RCC 7860 (cell line): ENCODE measurements at regions not wholly inside any gene's neighbourhood (a gene's known extent, or its start where the extent isn't known, plus 50 kb on each side); places are given as distances from the start of the nearest gene placed in this dataset.
A peak's percentile ranks its signal among the peaks of the same experiment; 100 is the strongest.

Source experiments
- DNase-seq: peaks from one replicate; pipeline ENCODE4 v3.0.0-alpha.2; 2015; ENCODE audit warnings: low spot score
- FAIRE-seq: peaks from 2 replicates; lab custom pipeline; 2012; peaks lifted over from hg19 to GRCh38; lab: Jason Lieb, UNC

DNA sequence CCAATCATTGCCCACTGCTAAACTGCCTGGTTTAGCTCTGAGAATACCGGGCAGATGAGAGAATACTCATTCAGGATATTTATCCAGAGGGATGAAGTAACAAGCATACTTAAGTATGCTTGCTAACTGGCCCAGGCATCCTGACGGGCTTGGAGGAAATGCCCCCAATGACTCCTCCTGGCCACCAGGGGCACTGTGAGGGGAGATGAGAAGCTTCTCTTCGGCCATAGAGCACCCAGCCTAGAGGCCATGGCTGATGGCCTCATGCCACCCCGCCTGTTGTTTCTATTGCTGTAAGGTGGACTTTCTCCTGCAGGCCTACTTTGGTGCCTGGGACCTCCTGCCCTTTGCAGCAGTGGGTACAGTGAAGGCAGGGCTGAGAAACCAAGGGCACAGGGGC lies 134.5 kb upstream of the FSTL4 start:
- DNase-seq (no peak), FAIRE-seq (no peak)

DNA sequence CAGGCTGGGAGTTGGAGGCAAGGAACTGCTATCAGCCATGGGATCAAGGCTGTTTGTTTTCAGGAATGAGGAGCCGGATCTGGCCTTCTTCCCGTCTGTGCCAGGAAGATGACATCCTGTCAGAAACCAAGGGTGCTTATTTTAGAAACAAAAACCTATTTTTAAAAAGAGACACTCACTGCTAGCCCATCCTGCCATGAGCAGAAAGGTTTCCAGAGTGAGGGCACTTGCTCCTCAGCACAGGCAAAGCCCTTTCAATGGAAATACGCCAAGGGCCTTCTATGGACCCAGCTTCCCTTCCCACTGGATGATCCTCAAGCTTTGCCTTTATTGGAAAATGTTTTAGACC lies 132.6 kb upstream of the FSTL4 start:
- DNase-seq (no peak), FAIRE-seq (no peak)

DNA sequence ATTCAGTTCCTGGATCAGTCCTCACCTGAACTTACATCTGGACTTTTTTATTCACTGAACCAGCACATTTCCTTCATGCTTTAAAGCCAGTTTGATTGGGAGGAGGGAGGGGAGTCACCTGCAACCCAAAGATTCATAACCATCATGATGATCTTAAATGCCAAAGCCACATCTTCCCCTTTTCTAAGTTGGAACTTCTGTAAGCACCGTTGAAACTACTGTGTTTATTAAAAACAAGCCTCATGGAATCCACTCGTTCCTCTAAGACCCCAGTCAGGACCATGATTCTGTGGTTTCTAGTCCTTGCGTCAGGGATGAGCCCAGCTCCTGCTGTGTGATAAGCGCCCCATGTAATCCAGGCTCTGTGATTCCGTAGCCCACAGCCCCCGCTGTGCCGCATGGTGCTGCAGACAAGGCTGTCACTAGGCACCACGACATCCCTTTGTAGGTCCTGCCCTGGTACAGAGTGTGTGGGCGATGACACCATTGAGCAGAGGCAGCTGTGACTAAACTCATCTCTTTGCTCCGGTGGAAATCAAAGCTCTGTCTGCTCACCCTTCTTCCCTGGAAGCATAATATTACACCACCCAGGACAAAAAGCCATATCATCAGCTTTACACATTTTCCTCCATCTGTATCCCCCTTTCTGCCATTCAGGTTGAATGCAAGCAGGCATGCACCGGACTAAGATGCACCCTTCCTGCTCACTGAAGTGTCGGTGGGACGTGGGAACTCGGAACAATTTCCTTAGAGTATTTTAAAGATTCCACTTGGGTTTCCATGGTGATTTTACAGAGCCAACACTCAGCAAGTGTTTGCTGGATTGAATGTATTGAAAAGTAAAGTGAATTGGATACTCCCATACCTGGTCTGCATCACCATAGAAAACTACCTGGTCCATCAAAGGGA lies 132.0 kb upstream of the FSTL4 start:
- DNase-seq (no peak), FAIRE-seq (no peak)

DNA sequence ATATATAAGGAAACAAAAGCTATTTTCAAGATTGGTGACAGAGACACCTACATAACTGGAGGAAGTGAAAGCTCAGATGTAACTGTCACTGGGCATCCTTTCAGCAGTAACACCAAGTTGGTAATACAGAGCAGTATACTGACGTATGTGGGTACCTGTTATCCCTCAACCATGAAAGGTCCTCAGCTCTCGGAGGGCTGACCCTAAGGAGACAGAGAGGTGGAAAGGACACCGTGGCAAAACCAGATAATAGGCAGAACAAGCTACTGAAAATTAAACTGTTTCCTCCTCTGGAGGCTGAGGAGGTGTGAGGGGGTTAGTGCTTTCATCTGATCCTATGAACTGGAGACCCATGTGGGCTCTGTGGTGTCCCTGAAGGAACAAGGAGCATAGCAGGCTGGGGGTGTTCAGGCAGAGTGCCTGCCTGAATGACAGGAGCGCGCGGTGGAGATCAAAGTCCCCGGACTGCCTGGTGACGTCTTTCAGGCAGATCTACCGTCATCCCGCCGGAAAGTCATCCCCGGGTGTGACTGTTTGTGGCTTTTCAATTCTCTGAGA lies 130.2 kb upstream of the FSTL4 start:
- DNase-seq: no peak

DNA sequence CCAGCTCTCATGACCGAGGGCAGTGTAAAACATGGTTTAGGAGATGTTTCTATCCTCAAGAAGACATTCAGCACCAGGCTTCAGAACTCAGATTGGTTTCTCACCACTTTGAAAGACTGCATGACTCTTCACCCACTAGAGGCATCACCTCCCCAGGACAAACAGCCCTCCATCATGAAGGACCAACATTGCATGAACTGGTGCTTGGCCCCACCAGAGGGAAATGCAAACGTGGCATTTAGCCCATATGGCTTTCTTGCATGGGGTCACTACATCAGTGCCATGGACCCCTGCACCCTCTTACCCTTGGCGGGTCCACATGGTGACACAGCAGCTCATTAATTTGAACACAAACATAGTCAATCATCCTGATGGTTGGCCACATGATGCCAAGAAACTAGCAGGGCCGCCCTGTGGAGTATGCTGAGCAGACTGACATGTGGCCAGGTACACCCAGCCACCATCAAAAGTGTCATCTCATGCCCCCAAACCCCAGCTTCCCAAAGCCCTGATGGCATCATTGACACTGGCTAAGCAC lies 129.5 kb upstream of the FSTL4 start:
- DNase-seq (no peak), FAIRE-seq (no peak)

More for the DNA sequence above, 130.2 kb upstream of the FSTL4 start:
- FAIRE-seq: no peak

DNA sequence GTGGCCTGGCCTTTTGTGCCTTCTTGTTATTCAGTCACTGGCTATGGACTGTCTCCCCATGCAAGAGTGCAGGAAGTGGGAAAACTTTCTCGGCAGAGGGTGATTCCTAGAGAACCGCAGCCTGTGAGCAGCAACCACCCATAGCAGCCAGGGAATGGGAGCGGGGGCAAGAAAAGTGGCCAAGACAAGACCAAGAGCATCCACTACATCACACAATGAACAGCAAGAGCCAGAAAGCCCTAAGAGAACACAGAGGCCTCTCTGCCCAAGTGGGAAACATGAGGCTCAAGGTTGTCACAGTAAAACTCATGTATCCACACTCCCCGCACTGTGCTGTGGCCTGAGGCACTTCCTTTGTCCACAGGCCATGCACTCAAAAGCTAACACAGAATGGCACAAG lies 129.1 kb upstream of the FSTL4 start:
- no peak for DNase-seq
- no peak for FAIRE-seq

DNA sequence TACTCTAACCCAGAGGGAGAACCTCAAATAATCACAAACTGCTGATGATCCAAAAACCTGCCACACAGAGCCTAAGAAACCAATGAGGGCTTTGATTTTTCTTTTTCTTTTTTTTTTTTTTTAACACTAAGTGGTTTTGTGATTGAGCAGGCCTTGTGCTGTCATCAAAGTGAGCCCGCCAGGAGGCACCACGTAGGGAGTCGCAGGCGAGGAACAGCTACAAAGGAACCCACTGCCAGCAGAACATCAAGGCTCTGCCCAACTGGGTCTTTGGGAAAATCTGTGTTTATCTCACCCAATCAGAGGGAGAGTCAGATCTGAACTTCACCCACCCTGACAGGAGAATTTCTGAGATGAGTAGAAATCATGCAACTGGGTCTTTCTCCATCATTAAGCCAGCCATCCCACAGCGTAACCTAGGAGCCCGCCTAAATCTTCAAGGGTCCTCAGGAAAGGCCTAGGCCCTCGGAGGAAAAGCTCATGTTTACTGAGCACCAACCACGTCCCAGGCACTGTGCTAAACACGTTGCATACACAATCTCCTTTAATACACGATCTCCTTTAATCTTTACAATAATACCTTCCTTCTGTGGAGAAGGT lies 126.9 kb upstream of the FSTL4 start:
- no peak for FAIRE-seq

DNA sequence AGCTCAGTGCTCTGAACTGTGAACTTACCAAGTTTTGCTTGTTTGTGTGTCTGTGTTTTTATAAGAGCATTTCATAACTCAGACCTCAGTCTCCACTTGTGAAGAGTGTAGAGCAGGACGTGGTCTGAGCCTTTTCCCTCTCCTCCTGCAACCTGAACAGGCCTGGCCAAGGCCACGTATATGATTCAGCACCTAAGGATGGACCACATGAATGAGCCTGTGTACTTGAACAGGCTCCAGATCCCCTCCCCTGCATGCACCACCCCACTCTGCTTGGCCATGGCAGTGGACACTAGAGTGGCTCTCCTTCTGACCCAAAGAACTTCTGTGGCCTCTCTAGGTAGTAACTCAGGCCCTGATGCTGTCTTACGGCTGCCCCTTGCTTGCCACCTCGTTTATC lies 125.9 kb upstream of the FSTL4 start:
- no peak for FAIRE-seq
- DNase-seq: no peak

More for the DNA sequence above, 126.9 kb upstream of the FSTL4 start:
- DNase-seq: no peak

DNA sequence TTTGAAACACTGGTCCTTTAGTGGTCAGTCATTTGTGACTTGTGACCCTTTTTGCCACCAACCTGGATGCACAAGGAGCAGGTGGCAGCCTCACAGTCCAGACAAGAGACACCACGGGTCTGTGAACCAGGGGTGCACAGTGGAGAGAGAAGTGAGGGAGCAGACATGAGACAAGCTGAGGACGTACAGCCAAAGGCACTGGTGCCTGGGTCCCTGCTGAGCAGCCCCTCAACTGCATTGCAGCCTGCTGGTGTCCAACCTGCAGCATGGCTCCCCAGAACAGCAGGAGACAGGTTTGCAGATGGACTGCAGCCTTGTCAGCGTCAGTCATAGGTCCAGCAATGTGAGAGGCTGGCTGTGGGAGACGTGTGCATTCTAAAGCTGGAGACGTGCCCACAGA lies 124.2 kb upstream of the FSTL4 start:
- FAIRE-seq (no peak), DNase-seq (no peak)

DNA sequence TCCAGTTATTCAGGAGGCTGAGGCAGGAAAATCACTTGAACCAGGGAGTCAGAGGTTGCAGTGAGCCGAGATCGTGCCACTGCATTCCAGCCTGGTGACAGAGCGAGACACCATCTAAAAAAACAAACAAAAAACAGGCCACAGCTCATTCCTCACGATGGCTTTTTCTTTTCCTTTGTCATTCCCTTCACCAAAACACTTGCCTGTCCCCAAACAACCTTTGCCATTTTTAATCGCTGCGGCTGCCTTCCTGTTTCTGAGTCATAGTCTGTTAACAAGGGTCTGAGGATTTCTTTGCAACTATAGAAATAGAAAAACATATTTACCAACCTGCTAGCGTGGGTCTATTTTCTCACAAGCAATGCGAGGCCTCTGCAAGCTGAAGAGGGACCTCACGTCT lies 123.0 kb upstream of the FSTL4 start:
- peak; percentile 31 for DNase-seq
- FAIRE-seq: no peak

DNA sequence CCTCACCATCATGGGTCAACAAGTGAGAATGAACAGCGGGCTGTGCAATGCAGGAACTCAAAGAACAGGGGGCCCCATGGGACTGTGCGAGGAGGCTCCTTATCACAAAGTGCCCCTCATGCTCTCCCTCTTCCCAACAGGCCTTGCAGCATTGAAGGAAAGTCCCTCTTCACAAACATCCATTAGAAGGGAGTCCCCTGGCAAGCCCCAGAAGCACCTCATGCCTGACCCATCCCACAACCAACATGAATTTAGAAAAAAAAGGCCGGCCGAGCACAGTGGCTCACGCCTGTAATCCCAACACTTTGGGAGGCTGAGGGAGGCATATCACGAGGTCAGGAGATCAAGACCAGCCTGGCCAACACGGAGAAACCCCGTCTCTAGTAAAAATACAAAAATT lies 122.6 kb upstream of the FSTL4 start:
- FAIRE-seq (no peak), DNase-seq (no peak)

DNA sequence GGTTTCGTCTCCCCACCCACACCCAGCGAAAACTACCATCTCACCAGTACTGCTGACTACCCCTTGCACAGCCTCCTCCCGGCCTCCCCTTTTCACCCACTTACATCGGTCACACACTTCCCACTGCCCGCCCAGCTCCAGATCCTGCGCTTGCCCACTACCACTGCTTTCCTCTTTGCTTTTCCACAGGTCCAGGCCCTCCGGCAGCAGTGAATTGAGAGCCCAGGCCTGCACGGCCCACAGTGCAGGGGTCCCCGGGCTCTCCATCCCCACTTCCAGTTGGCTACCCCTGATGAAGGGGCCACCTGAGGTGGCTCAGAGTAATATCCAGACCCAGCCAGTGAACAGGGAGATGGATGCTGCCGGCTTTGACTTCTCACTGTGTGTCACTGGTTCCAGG lies 120.2 kb upstream of the FSTL4 start:
- no peak for FAIRE-seq
- DNase-seq: no peak

DNA sequence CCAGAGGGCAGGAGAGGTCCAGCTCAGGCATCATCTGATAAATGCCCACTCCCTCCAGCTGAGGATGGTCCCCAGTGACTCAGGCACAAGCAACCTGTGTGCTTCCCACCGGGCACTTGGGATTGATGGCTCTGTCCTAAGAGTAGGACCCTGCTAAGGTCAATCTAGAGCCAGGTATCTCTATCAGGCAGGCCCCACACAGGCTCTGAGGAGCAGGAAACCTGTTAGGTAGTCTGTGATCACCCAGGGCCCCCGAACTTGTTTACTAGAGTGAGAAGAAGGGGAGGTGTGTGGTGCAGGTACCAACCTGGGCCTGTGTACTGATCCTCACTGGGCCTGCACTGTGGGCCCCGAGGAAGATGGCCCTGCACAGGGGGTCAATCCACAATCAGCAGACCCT lies 119.6 kb upstream of the FSTL4 start:
- FAIRE-seq (no peak), DNase-seq (no peak)

DNA sequence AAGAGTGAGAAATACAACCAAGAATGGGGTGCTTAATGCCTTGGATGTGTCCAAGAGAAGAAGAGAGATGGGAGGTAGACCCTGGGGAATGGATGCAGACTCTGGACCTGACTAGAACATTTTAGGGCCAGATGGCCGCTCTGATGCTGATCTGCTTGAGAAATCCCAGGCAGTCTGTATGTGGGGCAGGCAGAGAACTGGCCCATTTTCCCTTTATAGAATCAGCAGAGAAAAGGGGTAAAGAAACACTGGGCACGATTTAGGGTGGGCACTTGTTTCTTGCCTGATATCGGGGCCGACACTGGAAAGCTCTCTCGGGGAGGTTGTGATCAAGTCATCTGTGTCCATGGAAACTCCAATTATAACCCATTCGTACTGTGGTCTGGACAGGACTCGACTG lies 118.5 kb upstream of the FSTL4 start:
- FAIRE-seq: no peak
- no peak for DNase-seq

DNA sequence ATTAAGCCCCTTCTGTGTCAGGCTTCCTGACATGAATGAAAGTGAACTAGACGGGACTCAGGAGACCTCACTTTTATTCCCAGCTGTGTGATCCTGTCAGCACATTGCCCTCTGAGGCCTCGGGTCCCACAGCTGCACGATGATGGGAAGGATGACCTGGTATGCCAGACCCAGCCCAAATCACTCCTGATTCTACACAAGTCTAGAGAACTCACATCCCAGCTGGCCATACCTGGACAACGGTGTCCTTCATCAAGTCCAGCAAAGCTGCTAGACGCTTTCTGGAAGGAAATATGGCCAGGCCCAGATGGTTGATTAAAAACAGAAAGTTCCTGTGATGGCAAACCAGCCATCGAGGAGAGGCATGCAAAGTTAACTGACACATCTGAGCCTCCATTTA lies 118.0 kb upstream of the FSTL4 start:
- FAIRE-seq (no peak), DNase-seq (no peak)

DNA sequence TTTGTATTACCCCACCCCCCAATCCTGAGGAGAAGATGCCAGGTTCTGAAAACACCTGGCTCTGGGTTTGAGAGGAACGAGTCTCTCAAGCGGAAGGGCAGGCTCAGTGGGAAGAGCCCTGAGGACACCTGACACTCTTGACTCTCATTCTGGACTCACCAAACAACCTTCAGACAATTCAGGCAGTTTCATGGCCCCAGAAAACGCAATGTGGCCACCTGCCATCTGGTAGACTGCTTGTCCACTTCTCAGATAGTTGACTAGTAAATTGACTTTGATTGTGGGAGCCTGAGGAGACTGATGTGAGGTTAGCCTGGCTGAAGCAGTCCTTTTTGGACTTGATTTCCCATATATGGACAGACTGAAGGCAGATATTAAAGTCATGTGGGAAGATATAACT lies 117.5 kb upstream of the FSTL4 start:
- FAIRE-seq (no peak), DNase-seq (no peak)

DNA sequence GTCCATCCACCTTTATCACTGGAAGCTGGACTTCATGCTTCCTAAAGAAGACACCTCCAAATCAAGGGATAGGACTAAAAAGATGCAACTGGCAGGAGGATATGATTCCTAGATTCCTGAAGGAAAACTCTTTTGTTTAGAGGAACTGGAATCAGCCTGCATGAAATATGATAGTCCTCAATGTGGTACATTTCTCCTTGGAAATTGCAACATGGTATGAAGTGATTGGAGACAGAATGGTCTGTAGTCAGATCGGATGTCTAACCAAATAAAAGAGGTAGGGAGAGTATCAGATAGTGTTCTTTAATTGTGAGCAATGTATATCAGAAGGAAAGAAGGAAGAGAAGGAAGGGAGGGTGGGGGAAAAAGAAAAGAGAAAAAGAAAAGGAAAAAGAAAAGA lies 116.1 kb upstream of the FSTL4 start:
- DNase-seq (no peak), FAIRE-seq (no peak)

DNA sequence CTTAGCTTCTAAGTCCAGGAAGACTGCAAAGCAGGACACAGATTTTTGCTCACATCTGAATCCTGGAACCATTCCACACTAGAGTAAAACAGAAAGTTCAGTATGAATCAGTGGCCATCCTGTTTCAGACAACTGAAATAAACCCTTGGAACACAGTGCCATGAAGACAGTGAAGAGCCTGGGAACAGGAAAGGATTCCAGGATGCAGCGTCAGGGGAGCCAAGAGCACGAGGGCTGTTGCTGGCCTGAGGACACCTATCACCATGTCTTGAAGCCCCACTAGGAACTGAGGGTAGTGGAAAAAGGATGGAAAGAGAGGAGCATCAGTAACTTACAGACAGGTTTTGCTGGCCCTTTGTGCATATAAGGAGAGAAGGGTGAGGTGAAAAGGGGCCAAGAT lies 115.3 kb upstream of the FSTL4 start:
- DNase-seq (no peak), FAIRE-seq (no peak)

DNA sequence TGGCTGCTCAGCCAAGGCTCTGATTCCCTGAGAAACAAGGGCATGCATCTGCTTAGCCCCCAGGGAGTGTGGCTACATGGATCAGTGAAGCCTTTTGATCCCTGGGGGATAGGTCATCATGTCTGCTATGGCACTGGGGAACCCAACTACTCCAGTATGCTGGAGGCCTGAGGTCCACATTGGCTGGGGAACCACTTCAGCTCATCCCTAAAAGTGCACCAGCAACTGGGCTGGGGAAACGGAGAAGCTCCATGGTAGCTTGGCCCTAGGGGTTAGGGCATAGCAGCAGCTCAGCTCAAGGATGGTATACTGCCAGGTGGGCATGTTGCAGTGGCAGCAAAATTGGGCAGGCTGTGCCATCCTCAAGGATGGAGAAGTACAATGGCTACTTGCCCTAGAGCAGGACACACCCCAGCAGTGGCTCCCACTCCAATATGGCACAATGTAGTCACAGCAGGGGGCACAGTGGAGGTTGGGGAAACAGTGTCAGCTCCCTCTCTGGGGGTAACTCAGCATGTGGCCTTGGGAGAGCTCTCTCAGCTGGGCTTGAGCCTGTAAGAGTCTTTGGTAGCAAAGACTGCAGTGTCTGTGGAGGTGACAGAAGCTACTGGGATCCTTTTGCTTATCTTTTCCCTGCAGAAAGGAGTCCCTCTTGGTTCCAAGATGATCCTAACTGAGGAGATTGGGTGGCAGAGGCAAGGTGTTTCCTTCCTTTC lies 111.5 kb upstream of the FSTL4 start:
- no peak for FAIRE-seq
- no peak for DNase-seq

DNA sequence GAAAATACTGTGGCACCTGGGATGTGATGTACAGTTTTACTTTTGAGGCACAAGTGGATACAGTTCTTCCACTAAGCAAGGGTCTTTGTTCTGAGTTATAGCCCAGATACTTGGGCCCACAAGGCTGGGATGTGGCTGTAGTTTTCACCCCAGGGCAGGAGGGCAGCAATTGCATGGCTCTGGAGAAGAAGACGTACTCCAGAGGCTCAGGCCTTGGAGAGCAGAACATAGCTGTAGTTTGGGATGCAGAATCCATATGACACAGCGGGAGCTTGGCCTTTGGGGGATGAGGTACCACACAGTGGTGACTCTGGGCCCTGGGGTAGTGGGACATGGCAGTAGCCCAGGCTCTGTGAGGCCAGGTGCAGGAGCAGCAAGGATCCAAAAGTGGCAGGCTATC lies 110.8 kb upstream of the FSTL4 start:
- FAIRE-seq (no peak), DNase-seq (no peak)

DNA sequence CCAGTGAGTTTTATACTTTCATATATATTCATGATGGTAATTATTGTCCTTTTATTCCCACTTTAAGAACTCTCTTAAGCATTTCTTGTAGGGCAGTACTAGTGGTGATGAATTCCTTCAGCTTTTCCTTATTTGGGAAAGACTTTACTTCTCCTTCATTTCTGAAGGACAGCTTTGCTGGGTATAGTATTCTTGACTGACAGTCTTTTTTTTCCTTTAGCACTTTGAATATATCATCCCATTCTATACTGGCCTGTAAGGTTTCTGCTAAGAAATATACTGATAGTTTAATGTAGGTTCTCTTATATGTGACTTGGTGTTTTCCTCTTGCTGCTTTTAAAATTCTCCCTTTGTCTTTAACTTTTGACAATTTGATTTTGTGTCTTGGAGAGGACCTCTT lies 109.0 kb upstream of the FSTL4 start:
- no peak for FAIRE-seq
- DNase-seq: no peak
